GM19025 (cell line): ENCODE measurements at regions not wholly inside any gene's neighbourhood (a gene's known extent, or its start where the extent isn't known, plus 50 kb on each side); places are given as distances from the start of the nearest gene placed in this dataset.

ENCODE experiments used
- ATAC-seq: cut with Tn5 transposase; IDR thresholded peaks from one replicate; pipeline ENCODE4 v1.9.1; 2021; ENCODE audit warnings: mild to moderate bottlenecking, low read depth, moderate library complexity; ENCODE audit not compliant: unreplicated experiment

DNA sequence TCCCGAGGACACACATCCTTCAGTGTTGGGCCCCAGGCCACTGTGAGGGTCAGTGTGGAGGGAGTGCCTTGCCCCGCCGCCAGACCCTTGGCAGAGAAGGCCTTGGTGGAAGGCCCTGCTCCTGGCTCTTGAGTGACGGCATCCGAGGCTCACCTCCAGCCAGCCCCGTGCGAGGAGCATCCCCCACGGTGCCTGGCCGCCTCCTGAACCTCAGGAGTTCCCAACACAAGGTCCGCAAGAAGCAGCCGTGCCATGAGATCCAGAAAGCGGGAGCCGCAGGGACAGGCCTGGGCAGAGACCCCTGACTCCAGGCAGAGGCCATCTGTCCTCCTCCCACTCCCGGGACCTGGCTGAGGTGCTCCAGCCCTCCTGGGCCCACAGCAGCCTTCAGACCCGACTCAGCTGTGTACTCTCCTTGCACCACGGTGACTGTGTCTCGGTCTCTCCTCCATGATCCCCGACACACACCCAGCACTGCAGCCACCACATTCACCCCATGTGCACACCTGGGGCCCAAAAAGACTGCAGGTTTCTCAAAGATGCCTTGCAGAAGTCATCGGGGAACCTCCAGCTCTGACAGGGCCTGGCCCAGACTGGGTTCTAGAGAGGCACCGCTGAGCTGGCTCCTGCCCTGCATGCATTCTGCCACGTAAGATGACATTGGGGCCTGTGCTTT lies 870.2 kb downstream of the BRD1 start:
- no peak for ATAC-seq

DNA sequence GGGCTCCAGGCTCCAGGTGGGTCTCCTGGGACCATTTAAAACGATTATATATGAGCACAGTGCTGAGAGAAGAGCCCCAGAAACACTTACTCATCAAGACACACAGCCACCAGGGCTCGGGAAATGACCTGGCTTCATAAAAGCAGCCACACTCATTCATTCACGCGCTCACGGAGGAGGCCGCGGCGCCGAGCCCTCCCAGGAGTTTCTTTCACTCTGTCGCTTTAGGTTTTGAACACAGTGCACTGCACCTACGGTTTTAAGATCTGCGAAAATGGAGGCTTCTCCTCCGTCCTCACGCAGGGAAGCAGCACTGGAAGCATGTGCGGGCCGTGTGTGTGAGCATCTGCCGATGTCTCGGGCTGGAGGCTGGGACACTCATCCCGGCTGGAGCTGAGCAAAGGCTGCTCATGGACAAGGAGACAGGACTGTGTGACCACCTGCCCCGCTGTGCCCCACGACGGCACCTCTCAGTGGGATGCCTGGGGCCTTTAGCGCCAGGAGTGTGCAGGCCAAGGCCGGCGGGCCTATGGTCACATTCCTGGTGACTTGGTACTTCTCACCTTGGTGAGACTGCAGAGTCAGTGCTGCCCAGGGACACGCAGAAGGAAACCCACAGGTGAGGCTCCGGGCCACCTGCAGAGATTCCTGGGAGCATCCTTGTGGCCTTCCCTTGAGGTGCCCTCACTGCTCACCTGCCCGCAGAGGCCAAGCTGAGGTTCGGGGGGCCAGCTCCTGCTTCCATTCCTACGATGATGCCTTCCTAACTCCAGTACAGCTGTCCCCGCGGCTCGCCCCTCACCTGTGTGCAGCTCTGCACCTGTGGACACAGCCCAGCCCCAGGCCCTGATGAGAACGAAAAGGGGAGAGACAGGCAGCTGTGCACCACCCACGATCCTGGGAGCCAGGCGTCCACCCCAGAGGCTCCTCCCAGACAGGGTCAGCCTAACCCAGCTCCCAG lies 872.0 kb downstream of the BRD1 start:
- ATAC-seq = no peak

DNA sequence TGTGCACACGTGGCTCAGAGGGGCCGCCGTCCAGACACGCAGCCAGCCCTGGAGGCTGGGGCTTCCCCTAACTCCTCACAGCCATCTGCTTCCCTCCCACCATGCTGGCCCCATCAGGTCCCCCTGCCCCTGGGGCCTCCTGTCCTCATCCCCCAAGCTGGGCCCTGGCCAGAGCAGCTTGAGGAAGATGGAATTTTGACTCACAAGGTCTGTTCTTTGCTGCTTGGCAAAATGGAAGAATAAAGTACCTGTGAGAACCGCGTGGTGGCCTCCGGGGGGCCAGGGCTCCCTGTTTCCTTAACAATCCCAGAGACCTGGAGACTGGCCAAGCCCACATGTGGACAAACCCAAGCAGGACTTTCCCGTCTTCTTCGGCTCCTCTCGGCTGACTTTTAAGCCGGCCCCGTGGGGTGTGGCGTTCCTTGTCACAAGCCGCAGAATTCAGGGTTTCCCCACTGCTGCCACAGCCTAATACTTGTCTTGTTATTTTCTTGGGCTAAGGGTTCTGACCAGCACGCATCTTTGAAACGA lies 872.8 kb downstream of the BRD1 start:
- no peak for ATAC-seq

DNA sequence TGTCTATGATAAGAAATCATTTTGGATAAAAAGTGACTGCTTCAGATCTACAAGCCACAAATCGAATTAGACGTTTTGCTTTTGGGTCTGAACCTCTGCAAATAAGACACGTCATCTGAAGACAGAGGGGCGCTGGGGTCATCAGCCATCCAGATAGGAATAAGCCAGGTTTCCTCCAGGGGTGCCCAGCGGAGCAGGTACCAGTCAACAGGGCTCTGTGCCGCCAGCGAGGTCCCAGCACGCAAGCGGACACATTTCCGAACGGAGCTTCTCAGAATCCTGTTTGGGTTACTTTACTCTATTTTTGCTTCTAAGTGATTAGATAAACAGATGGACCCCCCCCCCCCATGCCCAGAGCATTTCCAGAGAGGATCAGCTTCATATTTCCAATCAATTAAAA lies 873.8 kb downstream of the BRD1 start:
- ATAC-seq = no peak

DNA sequence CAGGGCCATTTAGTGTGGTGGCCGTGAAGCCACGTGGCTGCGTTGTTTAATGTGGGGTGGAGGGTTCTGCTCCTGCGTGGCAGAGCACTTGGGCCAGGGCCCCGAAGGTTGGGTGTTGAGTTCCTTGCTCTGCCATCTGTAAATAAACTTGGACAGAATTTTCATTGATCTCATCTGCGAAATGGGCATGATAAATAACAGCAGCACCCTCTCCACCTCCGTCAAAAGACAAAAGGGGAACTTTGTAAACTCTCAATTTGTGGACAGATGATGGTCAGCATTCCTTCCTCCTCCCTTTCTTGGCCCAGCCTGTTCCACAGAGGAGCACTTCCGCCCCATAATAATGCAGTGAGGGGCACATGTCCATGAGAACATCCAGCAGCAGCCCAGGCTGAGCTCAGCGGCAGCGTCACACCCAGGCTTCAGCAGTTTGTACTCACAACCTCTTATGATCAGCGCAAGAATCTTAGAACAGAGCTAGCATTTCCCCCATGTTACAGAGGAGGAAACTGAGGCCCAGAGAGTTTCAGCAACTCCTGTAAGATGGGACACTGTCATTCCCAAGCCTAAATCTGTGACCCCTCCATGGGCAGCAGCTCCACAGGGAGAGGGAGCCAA lies 874.5 kb downstream of the BRD1 start:
- no peak for ATAC-seq

DNA sequence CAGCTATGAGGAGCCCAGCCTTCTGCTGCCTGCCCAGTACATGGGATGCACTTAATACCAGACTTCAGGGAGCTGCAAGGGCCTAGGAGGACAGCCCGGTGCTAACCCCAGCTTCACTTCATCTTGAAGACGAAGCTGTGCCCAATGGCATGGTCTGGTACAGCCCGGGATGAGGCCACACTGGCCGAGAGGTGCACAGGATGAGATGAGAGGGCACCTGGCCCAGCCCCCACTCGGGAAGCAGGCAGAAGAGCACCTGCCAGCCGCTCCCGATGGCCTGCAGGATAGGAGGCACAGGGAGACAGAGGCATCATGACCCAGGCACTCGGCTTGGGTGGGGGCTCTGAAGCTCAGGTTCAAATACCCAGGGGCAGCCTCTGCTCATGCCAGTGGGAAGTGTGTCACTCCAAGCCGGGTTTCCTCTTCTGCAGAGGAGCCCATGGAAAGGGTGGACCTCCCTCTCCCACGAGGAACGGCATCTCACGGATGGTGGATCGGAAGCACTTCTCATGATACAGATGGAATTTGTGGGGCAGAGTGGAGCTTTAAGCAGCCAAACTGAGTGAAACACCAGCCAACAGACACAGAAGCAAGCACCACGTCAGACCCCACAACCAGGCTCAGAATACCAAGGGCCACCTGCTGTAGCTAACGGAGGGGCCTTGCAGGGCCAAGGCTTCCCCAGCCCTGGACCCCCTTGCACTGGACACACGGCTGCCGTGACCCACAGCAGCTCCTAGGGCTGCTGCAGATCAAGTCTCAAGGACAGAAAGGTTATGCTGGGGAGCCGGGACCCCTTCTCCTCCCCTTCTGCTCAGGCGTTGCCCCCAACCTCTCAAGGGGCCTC lies 875.2 kb downstream of the BRD1 start:
- no peak for ATAC-seq

DNA sequence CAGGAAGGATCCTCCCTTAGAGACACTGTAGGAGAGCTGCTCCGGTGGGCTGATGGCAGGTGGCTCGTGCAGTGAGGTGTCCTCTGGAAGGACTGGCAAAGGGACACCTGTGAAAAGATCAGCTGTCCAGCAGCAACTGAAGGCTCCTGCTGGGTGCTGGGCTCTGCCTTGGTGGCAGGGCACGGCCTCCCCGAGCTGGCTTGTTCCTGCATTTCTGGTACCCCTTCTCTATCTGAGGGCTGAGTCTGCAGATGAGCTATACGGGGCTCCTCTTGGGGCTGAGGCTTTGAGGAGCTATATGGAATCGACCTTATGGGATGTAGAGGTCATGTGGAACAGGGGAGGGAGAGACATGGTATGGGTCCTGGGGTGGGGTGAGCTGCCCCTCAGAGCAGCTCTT lies 875.8 kb downstream of the BRD1 start:
- no peak for ATAC-seq

DNA sequence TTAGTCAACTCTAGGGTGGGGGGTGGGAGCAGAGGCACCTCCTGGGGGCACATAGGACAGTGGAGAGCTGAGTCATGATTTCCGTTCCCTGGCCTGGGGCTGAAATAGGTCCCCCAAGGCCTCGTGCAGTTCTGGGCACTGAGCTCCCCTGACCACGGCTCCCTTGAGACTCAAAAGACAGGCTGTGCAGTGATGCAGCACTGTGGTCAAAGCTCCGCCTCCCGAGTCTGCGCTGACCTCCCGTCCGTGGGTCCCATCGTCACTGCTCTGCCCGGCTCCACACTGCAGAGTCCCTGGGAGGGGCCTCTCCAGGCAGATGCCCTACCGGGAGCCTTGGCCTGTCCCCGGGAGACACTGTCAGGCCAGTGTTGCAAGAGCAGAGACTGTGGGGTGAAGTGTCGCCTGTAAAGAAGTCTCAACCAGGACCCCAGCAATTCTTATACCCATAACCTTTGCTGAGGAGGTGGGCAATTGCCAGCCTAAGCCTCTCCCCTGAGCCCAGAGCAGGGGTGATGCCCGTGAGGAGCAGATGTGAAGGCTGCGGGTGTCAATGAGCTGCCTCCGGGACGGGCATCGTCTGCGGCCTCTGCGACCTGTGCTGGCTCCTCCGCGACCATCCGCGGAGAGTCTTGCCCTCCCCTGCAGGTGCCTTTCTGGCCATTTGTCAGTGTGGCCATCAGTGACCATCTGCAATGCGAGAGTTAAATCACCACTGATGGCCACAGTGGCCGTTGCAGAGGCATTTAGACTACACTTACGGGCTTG lies 877.3 kb downstream of the BRD1 start:
- no peak for ATAC-seq

DNA sequence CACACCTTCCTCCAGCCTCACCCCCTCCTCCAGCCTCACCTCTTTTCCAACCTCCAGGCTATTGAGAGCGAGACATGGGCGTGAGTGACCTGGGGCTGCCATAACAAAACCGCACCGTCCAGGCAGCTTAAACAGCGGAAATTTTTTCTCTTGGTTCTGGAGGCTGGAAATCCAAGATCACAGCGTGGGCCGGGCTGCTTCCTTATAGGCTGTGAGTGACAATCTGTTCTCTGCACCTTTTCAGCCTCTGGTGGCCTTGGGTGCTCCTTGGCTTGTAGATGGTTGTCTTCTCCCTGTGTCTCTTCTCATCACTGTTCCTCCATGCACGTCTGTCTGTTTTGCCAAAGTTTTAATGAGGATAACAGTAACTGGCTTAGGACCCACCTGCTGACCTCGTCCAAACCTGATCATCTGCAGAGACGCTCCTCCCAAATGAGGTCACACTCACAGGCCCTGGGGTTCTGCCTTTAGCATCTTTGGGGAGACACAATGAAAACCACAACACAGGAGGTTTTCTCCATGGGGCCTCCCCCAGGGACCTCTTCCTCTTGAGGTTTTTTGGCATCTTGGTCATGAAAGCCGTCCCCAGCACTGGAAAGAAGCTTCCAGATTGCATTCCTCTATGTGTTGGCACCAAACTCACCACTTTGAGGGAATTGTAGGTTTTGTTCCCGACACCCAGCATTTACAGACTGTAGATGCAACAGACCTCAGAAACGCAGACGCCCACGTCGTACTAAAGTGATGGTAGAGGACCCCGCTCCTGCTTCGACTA lies 878.1 kb downstream of the BRD1 start:
- no peak for ATAC-seq

DNA sequence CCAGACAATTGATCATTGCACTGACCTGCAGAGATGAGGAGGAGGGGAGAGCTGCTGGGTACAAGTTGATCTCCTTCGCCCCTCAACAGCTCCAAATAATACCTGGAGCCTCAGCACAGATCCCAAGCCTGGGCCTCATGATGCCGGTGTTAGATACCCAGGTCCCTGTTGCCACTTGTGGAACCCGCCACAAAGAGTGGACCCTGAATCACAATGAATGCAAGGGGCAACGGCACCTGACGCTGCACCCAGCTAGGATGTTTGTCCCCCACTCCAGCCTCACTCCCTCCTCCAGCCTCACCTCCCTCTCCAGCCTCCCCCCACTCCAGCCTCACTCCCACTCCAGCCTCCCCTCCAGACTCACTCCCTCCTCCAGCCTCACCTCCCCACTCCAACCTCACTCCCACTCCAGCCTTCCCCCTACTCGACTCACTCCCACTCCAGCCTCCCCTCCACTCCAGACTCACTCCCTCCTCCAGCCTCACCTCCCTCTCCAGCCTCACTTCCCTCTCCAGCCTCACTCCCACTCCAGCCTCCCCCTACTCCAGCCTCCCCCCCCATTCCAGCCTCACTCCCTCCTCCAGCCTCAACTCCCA lies 879.0 kb downstream of the BRD1 start:
- ATAC-seq = no peak

DNA sequence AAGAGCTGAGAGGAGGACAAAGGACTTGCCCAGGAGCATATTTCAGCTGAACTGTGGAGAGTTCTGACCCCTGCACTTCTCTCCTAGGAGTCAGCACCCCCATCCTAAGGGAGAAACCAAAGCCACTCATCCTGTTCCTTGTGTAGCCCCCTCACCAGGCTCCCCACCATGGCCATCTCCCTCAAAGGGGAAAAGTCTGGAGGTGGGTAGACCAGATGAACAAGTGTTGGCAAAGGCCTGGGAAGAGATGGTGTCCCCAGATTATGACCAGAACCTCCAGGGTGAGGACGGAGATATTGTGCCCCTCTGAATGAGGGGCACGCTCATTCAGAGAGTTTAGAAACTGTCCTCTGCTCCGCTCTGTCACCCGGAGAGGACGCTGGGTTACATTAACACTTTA lies 880.0 kb downstream of the BRD1 start:
- no peak for ATAC-seq

DNA sequence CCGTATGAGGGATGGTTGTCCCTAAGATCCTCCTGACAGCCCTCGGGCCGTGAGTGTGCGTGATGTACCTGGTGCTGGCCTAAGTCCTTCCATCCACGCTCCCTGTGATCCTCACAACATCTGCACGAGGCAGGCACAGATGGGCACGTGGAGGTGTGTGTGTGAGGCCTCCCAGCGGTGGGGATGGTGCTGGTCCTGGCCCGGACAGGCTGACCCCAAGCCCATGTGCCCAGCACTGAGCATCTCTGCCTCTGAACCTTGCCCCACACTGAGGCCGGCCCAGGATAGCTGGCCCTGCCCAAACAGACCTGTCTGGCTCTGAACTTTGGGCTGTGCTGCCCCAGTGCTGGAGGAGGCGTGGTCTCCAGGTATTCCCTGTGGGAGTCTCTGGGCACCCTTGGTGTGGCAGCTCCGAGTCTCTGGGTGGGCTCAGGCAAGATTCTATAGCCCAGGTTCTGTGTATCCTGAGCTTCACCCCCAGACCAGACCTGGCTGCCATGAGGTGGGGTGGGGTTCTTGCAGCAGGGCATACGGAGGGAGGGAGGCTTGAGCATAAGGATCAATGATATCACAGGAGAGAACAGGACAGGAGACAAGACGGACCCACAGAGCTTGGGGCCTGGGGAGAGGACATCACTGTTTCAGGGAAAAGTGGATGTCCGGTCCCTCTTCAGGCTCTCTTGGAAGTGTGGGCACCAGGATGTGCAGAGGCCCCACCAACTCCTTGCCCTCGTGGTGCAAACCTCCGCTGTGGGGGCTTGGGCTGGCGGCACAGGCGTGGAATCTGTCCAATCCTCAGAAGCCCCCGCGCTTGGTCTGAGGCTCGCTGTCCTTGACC lies 881.8 kb downstream of the BRD1 start:
- ATAC-seq = no peak

DNA sequence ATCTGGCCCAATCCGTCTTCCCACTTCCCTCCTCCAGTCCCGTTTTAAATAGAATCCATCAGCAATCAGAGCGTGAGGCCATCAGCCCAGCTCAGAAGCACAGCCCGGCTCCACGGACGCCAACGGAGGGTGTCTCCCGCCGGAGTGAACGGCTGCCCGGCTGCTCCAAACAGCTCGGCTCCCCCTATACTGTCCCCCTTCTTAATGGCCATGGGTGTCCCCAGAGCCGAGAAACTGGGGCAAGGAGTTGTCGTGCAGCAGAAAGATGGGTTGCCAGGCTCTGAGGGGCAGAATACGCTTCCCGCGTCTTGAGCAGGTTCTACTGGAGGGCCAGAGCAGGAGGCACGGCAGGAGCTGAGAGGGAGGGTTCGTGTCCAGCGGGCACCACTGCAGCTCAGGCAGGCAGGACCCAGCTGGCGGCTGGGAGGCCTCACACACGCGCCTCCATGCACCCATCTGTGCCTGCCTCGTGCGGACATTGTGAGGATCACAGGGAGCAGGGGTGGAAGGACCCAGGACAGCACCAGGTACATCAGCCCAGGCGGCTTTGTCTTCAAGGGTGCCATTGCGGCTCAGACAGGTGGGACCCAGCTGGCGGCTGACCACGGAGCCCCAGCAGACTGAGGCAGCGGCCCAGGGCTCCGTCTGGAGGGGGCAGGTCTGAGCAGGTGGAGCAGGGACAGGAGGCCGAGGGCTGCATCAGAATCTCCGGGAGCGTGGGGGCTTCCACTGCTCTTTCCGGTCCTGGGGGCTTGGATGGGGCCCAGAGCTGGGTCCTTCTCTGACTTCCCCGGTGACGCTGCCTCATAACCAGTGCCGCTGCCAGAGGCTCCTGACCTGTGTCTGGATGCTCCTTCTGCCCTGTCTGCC lies 882.7 kb downstream of the BRD1 start:
- ATAC-seq = no peak

DNA sequence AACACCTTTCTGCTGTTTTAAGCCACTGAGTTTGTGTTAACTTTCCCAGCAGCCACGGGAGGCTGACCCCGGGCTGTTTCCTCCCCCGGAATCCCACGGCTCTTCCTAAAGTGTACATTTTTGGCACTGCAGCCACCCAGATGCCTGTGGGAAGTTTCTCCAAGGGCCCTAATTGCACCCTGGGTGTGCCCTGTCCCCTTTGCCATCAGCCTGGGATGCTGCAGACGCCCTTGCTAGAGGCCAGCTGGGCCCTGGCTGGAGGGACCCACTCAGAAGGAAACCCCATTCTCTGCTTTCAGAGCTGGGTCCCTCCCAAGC lies 883.3 kb downstream of the BRD1 start:
- no peak for ATAC-seq

DNA sequence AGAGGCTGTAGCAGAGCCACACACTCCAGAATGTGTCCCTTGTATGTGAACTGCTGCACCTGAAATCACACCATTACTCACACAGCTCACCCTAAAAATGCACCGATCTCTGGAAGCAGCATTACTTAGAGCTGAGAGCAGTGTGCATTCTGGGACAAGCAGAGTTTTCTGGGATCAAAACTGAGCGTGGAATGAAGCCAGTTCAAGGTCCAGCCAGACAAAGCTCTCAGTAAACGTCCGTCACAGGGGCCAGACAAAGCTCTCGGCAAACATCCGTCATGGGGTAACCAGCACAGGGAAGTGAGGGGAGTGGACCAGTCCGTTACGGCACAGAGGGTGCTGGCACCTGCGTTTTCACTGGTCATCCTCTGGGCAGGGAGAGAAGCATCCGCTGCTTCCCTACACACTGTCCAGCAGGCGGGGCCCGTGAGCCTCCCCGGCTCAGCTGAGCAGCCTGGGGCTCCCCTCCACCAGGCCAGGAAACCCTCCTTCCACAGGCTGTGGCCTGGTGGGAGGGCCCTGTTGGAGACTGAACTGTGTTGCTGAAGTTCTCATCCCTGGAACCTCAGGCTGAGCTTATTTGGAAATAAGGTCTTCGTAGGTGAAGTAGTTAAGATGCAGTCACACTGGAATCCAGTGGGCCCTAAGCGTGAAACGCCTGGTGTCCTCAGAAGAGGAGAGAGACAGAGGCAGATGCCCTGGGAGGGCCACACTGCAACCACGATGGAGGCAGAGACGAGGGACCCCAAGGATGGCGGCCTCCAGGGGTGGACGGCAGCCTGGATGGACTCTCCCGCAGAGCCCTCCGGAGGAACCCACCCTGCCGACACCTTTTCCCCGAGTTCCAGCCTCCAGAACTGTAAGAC lies 883.9 kb downstream of the BRD1 start:
- no peak for ATAC-seq
